Progenitor cell of endocrine pancreas (in vitro differentiated cells): ENCODE measurements at regions not wholly inside any gene's neighbourhood (a gene's known extent, or its start where the extent isn't known, plus 50 kb on each side); places are given as distances from the start of the nearest gene placed in this dataset.

Experiments
- DNase-seq: peaks from one replicate; pipeline ENCODE4 v3.0.0; 2021; ENCODE audit warnings: low spot score; ENCODE audit not compliant: unreplicated experiment
- H3K27ac Mint-ChIP-seq: 2 replicates; pipeline ENCODE4 v1.8.0; 2021; ENCODE audit warnings: mild to moderate bottlenecking, moderate library complexity, mixed read lengths
- H3K27me3 Mint-ChIP-seq: 2 replicates; pipeline ENCODE4 v1.8.0; 2021; ENCODE audit warnings: mixed read lengths
- H3K36me3 Mint-ChIP-seq: 2 replicates; pipeline ENCODE4 v1.8.0; 2022; ENCODE audit warnings: mixed read lengths; ENCODE audit not compliant: insufficient read depth
- H3K4me1 Mint-ChIP-seq: 2 replicates; pipeline ENCODE4 v1.8.0; 2021; ENCODE audit warnings: low read depth, mixed read lengths
- H3K4me3 Mint-ChIP-seq: 2 replicates; pipeline ENCODE4 v1.8.0; 2021; ENCODE audit warnings: low read depth, mild to moderate bottlenecking, moderate library complexity, mixed read lengths
- H3K9me3 Mint-ChIP-seq: 2 replicates; pipeline ENCODE4 v1.8.0; 2021; ENCODE audit warnings: low read depth, mixed read lengths
- TF ChIP-seq, protein P1 (sequence below): fragments of 200-600 bp; sonication (generic); IDR thresholded peaks from one replicate; pipeline ENCODE4 v1.5.0; 2021; ENCODE audit warnings: antibody characterized with exemption, mild to moderate bottlenecking; ENCODE audit not compliant: unreplicated experiment

- peaks cover 9% of the 10 kb centered on the region for H3K4me1 Mint-ChIP-seq
- no peaks in the 10 kb centered on the region for H3K9me3 Mint-ChIP-seq
- peak overlapping the region; percentile 37 for H3K27ac Mint-ChIP-seq
- H3K4me3 Mint-ChIP-seq: no peak overlapping the region
- H3K27me3 Mint-ChIP-seq: peaks cover 12% of the 10 kb centered on the region
- DNase-seq: no peak
- TF ChIP-seq, protein P1, sequence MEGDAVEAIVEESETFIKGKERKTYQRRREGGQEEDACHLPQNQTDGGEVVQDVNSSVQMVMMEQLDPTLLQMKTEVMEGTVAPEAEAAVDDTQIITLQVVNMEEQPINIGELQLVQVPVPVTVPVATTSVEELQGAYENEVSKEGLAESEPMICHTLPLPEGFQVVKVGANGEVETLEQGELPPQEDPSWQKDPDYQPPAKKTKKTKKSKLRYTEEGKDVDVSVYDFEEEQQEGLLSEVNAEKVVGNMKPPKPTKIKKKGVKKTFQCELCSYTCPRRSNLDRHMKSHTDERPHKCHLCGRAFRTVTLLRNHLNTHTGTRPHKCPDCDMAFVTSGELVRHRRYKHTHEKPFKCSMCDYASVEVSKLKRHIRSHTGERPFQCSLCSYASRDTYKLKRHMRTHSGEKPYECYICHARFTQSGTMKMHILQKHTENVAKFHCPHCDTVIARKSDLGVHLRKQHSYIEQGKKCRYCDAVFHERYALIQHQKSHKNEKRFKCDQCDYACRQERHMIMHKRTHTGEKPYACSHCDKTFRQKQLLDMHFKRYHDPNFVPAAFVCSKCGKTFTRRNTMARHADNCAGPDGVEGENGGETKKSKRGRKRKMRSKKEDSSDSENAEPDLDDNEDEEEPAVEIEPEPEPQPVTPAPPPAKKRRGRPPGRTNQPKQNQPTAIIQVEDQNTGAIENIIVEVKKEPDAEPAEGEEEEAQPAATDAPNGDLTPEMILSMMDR: no peak
- H3K36me3 Mint-ChIP-seq: no peaks in the 10 kb centered on the region
Measured at GRCh38 chr6:43887906-43888683, 118.1 kb downstream of the VEGFA start.

GRCh38 chr6:43887340-43887858 lies 117.4 kb downstream of the VEGFA start:
- DNase-seq: no peak
- Mint-ChIP-seq H3K27ac (peak overlapping the region; percentile 37), H3K4me3 (no peak overlapping the region), H3K4me1 (peaks cover 8% of the 10 kb centered on the region), H3K27me3 (peaks cover 10% of the 10 kb centered on the region), H3K9me3 (no peaks in the 10 kb centered on the region), H3K36me3 (no peaks in the 10 kb centered on the region)
- TF ChIP-seq, protein P1: no peak

DNA sequence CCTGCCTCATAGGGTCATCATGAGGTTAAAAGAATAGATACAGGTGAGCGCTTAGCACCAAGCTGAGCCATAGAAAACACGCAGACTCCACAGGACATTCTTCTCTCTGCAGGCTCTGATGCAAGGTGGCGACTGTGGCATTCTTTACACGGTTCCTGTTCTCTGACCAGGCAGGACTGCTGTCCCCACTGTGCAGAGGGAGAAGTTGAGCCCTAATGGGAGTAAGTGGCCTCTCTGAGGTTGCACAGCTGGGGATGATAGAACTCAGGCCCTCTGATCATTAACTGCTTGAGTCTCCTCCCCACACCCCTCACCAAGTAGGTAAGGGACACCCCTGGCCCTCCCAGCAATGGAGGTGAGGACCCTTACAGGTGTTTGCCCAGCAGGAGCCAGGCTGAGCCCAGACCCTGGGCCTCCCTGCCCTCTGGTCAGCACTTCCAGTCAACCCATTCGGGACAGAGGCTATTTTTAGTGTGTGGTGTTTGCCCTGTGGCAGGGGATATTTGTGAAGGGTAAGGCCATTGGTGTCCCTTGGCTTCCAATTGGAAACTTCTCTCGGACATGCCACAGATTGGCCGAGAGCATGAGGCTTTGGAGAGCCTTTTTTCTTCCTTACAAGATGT lies 116.8 kb downstream of the VEGFA start:
- Mint-ChIP-seq H3K27me3 (peaks cover 8% of the 10 kb centered on the region), H3K27ac (no peak overlapping the region), H3K4me1 (peaks cover 6% of the 10 kb centered on the region), H3K36me3 (no peaks in the 10 kb centered on the region), H3K4me3 (no peak overlapping the region), H3K9me3 (no peaks in the 10 kb centered on the region)
- DNase-seq: no peak
- TF ChIP-seq, protein P1: no peak

GRCh38 chr6:43886067-43886461 lies 116.1 kb downstream of the VEGFA start:
- DNase-seq: no peak
- Mint-ChIP-seq H3K4me1 (peaks cover 4% of the 10 kb centered on the region), H3K9me3 (no peaks in the 10 kb centered on the region), H3K4me3 (no peak overlapping the region), H3K27me3 (peaks cover 6% of the 10 kb centered on the region), H3K36me3 (no peaks in the 10 kb centered on the region), H3K27ac (no peak overlapping the region)
- TF ChIP-seq, protein P1: no peak

- TF ChIP-seq, protein P1: no peak
- Mint-ChIP-seq H3K27me3 (peaks cover 3% of the 10 kb centered on the region), H3K9me3 (no peaks in the 10 kb centered on the region), H3K4me3 (no peak overlapping the region), H3K27ac (no peak overlapping the region), H3K36me3 (no peaks in the 10 kb centered on the region), H3K4me1 (peaks cover 2% of the 10 kb centered on the region)
- no peak for DNase-seq
Measured at GRCh38 chr6:43885399-43886066, 115.5 kb downstream of the VEGFA start.
